Inferior parietal cortex (tissue), 1 donor: ENCODE measurements at regions not wholly inside any gene's neighbourhood (a gene's known extent, or its start where the extent isn't known, plus 50 kb on each side); places are given as distances from the start of the nearest gene placed in this dataset.
"Not testable (repeated sequence)": the region's sequence is repeated elsewhere in the genome, so short reads cannot be mapped to it uniquely, and the experiment has no call there.

ENCODE experiments used
- DNase-seq: peaks from one replicate; pipeline ENCODE4 v3.0.0-alpha.2; 2016; ENCODE audit errors: extremely low spot score

DNA sequence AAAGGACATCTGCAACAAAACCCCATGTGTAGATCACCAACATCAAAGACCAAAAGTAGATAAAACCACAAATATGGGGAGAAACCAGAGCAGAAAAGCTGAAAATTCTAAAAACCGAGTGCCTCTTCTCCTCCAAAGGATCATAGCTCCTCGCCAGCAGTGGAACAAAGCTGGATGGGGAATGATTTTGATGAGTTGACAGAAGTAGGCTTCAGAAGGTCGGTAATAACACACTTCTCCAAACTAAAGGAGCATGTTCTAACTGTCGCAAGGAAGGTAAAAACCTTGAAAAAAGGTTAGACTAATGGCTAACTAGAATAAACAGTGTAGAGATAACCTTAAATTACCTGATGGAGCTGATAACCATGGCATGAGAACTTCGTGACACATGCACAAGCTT lies 109.9 kb upstream of the SYNCRIP start:
- no peak for DNase-seq

DNA sequence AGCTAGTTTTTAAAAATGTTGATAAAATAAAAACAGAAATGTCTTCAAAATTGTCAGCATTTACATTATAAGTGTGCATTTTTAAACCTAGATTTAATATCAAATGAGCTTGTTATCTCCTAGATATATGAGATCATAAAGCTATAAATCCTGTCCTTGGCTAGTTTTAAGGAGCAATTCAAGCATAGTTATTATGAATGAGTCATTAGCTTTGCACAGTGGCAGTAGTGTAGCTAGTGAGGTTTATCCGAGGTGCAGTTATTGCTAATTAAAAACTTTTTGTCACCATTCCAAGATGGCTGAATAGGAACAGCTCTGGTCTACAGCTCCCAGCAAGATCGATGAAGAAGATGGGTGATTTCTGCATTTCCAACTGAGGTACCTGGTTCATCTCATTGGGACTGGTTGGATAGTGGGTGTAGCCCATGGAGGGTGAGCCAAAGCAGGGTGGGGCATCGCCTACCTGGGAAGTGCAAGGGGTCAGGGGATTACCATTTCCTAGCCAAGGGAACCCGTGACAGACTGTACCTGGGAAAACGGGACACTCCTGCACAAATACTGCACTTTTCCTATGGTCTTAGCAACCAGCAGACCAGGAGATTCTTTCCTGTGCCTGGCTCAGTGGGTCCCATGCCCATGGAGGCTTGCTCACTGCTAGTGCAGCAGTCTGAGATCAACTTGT lies 108.8 kb upstream of the SYNCRIP start:
- DNase-seq = no peak

DNA sequence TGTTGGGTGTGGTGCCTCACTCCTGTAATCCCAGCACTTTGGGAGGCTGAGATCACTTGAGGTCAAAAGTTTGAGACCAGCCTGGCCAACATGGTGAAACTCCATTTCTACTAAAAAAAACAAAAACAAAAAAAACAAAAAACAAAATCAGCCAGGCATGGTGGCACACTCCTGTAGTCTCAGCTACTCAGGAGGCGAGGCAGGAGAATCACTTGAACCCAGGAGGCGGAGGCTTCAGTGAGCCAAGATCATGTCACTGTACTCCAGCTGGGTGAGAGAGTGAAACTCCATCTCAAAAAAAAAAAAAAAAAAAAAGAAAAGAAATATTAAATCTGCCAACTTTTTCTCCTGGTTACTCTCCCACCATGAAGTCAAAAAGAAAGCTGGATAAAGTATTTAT lies 107.5 kb upstream of the SYNCRIP start:
- not testable (repeated sequence) for DNase-seq

DNA sequence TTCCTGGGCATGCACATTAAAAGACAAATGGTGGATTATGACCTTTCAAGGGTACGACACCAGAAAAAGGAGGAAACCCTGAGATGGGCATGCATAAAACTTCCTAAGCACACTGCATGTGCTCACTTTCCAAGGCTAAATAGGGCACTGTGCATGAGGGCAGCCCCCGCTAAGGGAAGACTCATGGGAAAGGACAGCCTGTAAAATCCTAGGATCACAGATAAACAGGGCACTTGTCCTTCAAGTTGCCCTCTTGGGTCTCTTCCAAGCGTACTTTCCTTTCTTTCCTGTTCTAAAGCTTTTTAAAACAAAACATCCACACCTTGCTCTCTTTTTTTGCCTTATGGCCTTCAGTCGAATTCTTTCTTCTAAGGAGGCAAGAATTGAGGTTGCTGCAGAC lies 106.5 kb upstream of the SYNCRIP start:
- no peak for DNase-seq

DNA sequence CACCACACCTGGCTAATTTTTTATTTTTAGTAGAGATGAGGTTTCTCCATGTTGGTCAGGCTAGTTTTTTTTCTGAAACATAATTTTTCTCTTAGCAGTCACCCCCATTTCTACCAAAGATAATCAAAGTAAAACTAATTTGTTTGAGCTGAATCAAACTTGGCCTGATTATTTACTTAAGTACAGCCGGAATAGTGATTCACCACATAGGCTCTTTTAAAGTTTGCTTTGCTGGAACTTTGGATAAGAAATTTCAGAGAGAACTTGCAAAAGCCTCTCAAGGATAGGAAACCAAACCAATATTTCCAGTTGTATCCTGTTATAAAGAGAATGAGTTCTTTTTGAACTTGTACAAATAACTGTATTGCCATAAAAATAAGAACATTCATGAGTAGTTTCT lies 105.0 kb upstream of the SYNCRIP start:
- DNase-seq = no peak

DNA sequence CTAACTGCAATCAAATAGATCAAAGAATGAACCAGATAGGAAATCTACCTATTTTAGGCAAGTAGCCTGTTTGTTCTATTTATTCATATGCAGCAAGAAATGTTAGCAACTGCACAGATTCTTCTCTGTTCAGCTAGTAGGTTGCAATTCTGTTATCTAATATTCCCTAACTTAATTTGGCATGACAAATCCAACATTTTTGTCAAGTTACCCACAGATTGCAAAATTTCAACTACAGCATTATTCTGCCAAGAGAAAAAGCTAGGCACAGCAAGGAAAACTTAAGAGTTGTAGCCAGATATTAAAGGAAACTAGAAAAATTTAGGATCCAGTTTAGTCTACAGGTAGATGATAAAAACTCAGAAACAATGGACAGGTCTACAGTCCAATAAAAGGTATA lies 104.4 kb upstream of the SYNCRIP start:
- no peak for DNase-seq

DNA sequence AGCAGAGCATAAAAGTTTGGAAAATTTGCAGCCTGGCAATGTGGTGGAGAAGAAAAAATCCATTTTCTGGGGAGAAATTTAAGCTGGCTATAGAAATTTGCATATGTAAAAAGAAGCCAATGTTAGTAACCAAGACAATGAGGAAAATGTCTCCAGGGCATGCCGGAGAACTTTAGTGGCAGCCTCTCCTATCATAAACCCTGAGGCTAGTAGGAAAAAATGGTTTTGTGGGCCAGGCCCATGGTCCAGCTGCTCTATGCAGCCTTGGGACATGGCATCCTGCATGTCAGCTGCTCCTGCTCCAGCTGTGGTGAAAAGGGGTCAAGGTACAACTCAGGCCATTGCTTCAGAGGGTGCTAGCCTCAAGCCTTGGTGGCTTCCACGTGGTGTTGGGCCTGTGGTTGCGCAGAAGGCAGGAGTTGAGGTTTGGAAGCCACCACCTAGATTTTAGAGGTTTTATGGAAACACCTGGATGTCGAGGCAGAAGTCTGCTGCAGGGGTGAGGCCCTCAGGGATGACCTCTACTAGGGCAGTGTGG lies 101.8 kb upstream of the SYNCRIP start:
- DNase-seq = no peak

DNA sequence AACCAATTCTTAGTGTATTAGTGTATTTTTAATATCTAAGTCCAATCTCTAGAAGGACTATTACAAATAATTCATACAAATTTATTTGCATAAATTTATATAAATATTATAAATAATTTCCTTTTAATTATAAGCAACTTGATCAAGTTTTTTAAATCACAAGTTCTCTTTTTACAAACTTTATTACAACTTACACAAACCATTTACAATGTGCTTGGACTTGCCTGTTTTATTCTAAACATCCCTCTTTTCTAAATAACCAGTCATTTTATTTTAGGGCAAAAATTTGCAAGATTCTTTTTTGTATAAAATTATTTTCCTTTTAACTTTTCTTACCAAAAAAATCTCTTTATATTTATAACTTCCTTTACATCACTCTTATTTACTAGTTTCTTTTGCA lies 83.5 kb upstream of the SYNCRIP start:
- DNase-seq = no peak

DNA sequence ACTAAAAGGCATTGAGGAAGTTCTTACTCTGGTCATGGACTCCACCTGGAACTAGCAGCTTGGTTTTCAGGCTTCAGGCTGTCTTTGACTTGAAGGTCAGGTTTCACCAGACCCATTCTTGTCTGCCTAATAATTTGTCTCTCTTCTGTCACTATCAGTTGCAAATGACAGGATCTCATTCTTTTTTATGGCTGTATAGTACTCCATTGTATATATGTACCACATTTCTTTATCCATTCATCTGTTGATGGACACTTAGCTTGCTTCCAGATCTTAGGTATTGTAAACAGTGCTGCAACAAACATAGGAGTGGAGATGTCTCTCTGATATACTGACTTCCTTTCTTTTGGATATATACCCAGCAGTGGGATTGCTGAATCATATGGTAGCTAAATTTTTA lies 73.1 kb upstream of the SYNCRIP start:
- DNase-seq = no peak

DNA sequence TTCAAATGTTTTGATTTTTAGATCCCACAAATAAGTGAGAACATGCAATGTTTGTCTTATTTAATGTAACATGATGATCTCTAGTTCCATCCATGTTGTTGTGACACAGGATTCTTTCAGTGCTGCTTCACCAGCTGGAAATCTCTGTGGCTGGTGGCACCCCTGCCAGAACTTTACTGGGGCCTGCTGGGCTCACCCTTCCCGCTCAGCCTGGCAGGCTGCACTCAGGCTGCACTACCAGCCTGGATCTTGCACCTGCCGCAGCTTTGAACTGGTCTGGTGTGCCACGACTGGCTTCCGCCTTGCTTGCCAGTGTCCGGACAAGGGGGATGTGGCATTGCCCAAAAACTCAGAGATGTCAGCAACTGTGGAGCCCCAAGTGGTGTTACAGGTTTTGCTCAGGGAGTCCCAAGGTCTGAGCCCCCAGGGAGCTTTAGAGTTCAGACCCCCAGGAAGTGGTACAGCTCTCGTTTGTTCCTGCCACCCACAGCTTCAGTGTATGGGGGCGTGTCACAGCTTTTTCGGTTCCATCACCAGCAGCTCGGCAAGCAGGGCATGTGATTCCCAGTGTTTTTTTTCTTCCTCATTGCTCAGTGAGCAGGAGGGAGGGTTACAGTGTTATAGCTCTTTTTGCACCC lies 72.3 kb upstream of the SYNCRIP start:
- DNase-seq = no peak

DNA sequence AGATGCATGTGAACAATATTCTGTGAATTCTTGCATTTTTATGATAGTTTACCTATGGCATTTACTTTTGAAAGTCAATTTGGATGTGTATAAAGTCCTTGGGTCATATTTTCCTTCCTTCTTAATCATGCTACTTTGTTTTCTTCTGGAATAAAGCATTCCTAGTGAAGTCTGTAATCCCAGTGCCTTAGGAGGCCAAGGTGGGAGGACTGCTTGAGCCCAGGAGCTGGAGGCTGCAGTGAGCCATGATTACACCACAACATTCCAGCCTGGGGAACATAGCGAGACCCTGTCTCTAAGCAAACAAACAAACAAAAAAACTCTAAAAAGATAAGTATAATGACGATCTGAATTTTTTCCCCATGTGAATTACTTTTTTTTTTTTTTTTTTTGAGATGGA lies 69.7 kb upstream of the SYNCRIP start:
- DNase-seq = no peak

DNA sequence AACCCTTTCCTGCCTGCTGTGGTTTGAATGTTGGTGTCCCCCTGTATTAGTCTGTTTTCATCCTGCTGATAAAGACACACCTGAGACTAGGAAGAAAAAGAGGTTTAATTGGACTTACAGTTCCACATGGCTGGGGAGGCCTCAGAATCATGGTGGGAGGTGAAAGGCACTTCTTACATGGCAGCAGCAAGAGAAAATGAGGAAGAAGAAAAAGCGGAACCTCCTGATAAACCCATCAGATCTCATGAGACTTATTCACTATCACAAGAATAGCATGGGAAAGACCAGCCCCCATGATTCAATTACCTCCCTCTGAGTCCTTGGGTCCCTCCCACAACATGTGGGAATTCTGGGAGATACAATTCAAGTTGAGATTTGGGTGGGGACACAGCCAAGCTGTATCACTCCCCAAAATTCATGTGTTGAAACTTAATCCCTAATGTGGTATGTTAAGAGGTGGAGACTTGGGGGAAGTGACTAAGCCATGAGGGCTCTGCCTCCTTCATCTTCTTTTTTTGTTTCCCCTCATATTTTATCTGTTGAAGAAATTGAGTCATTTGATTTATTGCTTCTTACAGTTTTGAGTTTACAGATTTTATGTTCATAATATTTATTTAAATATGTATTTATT lies 64.9 kb upstream of the SYNCRIP start:
- not testable (repeated sequence) for DNase-seq

DNA sequence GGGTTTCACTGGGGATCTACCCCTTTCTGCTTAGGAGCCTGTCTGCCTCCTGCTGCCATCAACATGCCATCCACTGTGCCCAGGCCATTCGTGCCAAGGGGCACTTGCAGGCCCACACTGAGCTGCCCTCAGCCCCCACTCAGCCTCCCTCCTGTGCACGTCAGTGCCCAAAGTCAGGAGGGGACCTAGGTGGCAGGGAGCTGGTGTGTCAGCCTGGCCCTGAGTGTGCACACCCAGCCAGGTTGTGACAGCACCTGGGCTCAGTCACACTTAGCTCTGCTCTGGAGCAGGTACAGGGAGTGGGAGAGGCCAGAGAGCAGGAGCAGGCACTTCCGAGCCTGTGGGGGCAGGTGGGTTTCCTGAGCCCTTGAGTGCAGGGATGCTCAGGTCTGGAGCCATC lies 63.6 kb upstream of the SYNCRIP start:
- no peak for DNase-seq

DNA sequence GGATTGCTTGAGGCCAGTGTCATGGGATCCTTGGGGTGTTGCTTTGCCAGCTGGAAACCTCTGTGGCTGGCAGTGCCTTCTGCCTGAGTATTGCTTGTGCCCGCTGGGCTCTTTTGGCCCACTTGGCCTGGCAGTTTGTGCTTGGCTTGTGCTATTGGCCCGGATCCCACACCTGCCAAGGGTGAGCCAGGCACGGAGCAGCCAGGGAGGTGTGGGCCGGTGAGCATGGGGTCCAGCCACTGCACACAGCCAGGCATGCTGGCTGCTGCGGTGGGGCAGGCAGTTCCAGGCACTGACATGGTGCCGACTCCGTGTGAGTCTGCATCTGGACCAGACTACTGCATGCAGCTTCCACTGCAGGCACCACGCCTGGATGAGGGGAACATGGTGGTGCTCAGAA lies 62.5 kb upstream of the SYNCRIP start:
- DNase-seq = no peak

DNA sequence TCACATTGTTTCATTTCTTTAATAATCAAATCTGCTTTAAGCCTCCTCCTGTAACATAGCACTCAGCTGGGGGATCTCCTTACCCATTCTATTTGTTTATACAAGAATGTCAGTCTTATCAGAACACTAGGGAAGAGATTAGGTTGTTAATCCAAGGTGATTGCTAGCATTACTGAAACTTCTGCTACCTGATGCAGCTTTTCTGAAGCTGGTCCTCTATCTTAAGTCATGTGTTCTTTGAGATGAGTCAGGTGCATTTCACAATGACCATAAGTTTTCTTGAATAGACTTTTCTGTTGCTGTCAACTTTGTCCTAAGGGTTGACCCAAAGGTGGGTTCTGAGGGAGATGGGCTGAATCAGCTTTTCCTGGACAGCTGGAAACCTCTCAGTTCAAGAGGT lies 60.7 kb upstream of the SYNCRIP start:
- DNase-seq = no peak
